HG03342 (cell line): ENCODE measurements at regions not wholly inside any gene's neighbourhood (a gene's known extent, or its start where the extent isn't known, plus 50 kb on each side); places are given as distances from the start of the nearest gene placed in this dataset.
"Not testable (repeated sequence)": the region's sequence is repeated elsewhere in the genome, so short reads cannot be mapped to it uniquely, and the experiment has no call there.

Experiments used
- ATAC-seq: cut with Tn5 transposase; IDR thresholded peaks from one replicate; pipeline ENCODE4 v1.9.1; 2021; ENCODE audit warnings: mild to moderate bottlenecking, moderate library complexity; ENCODE audit not compliant: unreplicated experiment

GRCh38 chr10:63003816-63004453 is 129.2 kb upstream of the NRBF2 start:
- no peak for ATAC-seq

DNA sequence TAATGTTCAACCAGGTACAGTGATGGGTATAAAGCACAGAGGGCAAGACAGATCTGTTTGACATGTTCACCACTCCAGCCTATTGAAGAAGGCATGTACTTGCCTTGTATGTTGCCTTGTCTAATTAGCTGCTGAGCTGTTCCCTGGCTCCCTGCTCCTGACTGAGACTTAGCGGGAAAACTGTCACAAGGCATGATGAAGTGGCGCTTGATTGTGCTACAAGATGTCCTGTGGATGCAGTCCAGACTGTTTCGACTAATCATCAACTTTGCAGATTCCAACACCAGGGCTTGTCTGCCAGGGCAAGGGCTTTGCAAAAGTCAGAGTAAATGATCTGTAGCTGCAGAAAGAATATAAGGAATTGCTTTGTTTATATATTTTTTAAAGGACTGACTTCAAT is 136.2 kb upstream of the NRBF2 start:
- ATAC-seq = no peak

DNA sequence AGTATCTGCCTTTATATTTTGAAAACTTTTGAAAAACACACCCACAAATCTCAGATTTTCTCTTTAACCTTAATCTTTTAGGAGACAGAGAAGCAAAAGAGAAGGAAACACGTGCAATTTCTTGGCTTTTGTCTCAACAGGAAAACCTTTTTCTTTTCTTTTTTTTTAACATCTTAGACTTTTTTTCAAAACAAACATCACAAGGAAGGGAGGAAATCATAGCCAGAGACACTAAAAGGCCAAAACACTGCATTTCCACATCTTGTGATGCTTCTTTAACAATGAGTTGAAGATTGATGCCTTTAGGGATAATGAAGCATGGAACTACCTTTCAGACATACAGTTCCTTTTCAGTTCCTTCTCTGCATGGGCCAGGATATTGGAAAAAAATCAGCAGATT is 136.6 kb upstream of the NRBF2 start:
- no peak for ATAC-seq

DNA sequence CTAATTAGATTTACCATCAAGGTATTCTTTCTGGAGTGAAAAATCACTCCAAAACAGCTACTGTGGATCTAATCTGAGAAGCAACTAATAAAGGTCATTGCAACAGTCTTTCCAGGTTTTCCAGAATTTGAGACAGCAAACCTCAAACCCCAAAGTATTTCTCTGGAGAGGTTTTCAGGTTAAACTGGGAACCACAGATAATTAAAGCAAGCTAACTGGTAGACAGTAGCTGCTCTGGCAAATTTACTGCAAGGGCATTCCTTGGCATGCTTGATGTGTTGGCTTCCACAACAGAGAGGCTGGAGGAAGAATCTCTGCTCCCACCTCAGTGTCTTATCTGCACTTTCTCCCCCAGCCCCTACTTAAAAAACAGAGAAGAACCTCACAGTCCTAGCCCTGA is 140.0 kb upstream of the NRBF2 start:
- ATAC-seq = no peak

- no peak for ATAC-seq
Measured at GRCh38 chr10:62992145-62992721, 140.9 kb upstream of the NRBF2 start.

DNA sequence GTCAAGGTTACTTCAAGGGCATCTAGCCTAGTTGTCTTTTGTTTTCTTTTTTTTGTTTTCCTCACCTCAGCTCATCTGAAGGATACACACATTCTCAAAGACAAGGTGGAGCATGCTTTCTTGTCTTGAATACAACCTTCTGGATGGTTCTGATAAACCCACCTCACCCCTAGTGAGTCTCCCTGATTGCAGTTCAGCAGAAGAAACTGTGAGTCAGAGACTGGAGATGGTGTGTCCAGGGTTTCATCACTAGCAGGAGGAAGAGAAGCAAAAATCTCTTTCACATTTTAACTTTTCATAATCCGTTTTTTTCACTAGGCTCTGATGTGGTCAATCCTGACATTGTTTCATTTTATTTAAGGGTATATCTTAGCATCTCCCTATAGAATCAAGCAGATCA is 143.0 kb upstream of the NRBF2 start:
- ATAC-seq = no peak

GRCh38 chr10:62985807-62986600 is 147.1 kb upstream of the NRBF2 start:
- ATAC-seq = no peak

DNA sequence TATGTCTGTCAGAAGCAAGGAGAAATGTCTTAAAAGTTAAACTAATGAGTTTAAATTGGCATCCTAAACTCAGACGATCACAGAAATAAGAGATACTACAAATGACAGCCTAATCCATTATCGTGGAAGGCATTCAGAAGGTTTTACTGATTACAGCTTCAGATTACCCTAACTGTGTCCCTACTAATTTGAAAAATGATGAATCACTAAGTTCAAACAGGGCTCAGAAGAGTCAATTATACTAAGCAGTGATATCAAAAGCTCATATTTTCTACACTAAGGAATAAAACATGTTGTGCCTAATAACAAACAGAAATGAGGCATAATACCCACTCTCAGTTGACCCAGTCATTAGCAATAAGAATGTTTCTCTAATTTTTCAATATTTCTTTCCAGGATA is 152.0 kb upstream of the NRBF2 start:
- no peak for ATAC-seq

- no peak for ATAC-seq
Measured at GRCh38 chr10:62980687-62981086, 152.4 kb upstream of the NRBF2 start.

GRCh38 chr10:62979921-62980320 is 153.2 kb upstream of the NRBF2 start:
- ATAC-seq = no peak

- no peak for ATAC-seq
Measured at GRCh38 chr10:62978482-62978881, 154.6 kb upstream of the NRBF2 start.

GRCh38 chr10:62974795-62975194 is 158.3 kb upstream of the NRBF2 start:
- ATAC-seq = not testable (repeated sequence)

- ATAC-seq = no peak
Measured at GRCh38 chr10:62972103-62972502, 155.9 kb upstream of the EGR2 start.

DNA sequence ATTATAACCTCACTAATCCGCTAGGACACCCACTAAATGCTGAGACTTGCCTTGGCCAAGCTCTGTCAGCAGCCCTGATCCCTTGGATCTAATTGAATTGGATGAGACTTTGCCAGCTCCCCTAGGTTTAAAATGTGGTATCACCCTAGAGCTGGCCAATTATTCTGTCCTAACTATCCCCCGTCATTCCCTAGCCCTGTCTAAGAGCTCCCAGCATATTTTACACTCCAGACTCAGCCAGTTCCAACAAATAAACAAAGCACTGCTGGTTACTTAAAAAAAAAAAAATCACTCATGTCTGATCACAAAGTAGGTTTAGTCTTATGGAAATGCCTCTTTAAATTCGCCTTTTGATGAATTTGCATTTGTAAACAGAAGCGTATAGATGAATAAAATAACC is 147.9 kb upstream of the EGR2 start:
- no peak for ATAC-seq

- no peak for ATAC-seq
Measured at GRCh38 chr10:62961951-62962523, 145.9 kb upstream of the EGR2 start.

GRCh38 chr10:62960416-62960815 is 144.2 kb upstream of the EGR2 start:
- ATAC-seq = no peak

- no peak for ATAC-seq
Measured at GRCh38 chr10:62959553-62959952, 143.4 kb upstream of the EGR2 start.

- no peak for ATAC-seq
Measured at GRCh38 chr10:62958980-62959379, 142.8 kb upstream of the EGR2 start.

- ATAC-seq = no peak
Measured at GRCh38 chr10:62946278-62946677, 130.1 kb upstream of the EGR2 start.

DNA sequence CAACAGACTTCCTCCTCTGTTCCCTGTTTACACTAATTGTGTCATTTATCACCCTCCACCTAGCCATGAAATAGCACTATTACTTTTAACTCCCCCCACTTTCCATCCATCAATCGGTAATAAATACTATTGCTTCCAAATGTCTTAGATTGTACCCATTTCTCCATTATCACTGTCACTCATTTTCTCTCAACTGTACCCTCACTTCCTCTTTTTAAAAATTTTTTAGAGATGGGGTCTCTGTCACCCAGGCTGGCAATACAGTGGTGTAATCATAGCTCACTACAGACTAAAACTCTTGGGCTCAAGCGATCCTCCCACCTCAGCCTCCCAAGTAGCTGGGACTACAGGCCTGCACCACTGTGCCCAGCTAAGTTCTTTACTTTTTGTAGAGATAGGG is 123.5 kb upstream of the EGR2 start:
- no peak for ATAC-seq

DNA sequence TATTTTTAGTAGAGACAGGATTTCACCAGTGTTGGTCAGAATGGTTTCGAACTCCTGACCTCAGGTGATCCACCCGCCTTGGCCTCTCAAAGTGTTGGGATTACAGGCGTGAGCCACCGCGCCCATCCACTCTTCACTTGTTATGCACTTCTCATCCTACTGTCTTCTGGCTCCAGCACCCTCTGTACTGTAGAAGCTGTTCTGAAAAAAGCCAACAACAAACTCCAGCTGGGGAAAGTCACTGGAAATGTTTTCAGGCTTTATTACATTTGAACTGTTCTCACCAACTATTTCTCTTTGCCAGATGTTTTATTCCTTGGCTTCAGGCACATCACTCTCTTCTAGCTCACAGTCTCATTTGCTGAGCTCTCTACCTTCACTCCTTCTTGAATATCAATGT is 122.5 kb upstream of the EGR2 start:
- no peak for ATAC-seq

- no peak for ATAC-seq
Measured at GRCh38 chr10:62937674-62938073, 121.5 kb upstream of the EGR2 start.
